NT2/D1 (cell line): ENCODE measurements at regions not wholly inside any gene's neighbourhood (a gene's known extent, or its start where the extent isn't known, plus 50 kb on each side); places are given as distances from the start of the nearest gene placed in this dataset.

Experiments used
- SUZ12 ChIP-seq: IDR thresholded peaks from 2 replicates; pipeline ENCODE4 v1.6.1; 2011; ENCODE audit not compliant: insufficient read length, insufficient read depth; ENCODE audit errors: extremely low read depth
- YY1 ChIP-seq: IDR thresholded peaks from 2 replicates; pipeline ENCODE4 v1.6.1; 2011; ENCODE audit not compliant: insufficient read length, insufficient read depth
- ZNF274 ChIP-seq: IDR thresholded peaks from 2 replicates; pipeline ENCODE4 v1.6.1; 2011; ENCODE audit warnings: mild to moderate bottlenecking, low read depth, low read length

- TF ChIP-seq ZNF274 (no peak), SUZ12 (no peak), YY1 (no peak)
Measured at GRCh38 chr6:12569646-12570045, 146.9 kb upstream of the PHACTR1 start.
